ENCODE measurements at regions not wholly inside any gene's neighbourhood (a gene's known extent, or its start where the extent isn't known, plus 50 kb on each side); places are given as distances from the start of the nearest gene placed in this dataset.

GRCh38 chr6:16044211-16044643, 84.7 kb upstream of the MYLIP start:
- H3K27me3 ChIP-seq (ENCODE audit: insufficient read depth, low read length): no peaks in the 10 kb centered on the region
- Mint-ChIP-seq H3K27ac (no peak overlapping the region), H3K4me1 (peaks cover 0 to 8% of the 10 kb centered on the region in 2 experiments; a peak in 1 of 4 replicates), H3K27me3 (ENCODE audit: low read depth) (no peaks in the 10 kb centered on the region), H3K36me3 (ENCODE audit: insufficient read depth in 1 of 3, low read depth in 3 of 3) (peaks cover 11 to 31% (median 19%) of the 10 kb centered on the region in 3 experiments), H3K4me3 (no peak overlapping the region), H3K9me3 (peaks cover 21 to 27% of the 10 kb centered on the region in 2 experiments)
- no peak overlapping the region for H2AK5ac ChIP-seq (ENCODE audit: insufficient read length, low read length)
- DNase-seq: no peak
- no peak overlapping the region for H3K14ac ChIP-seq (ENCODE audit: insufficient read depth, low read length)
- no peak overlapping the region for H4K91ac ChIP-seq (ENCODE audit: insufficient read length, low read depth, low read length)
- H4K5ac ChIP-seq (ENCODE audit: insufficient read length, low read depth, low read length): no peak overlapping the region
- no peaks in the 10 kb centered on the region for H3K79me1 ChIP-seq (ENCODE audit: insufficient read depth, low read depth, low read length, poor library complexity, severe bottlenecking)
- no CpG with 5 or more reads among the region's 2 CpGs for WGBS (ENCODE audit: extremely low coverage, insufficient read length, low lambda C conversion rate)
- no peak overlapping the region for H4K8ac ChIP-seq (replicated peaks; ENCODE audit: insufficient read length, low read depth, low read length)
- no peak overlapping the region for H3K4ac ChIP-seq (ENCODE audit: low read depth, low read length)
- no peak overlapping the region for H3K56ac ChIP-seq (ENCODE audit: insufficient read length, low read depth, low read length)
- no peak overlapping the region for H3K23ac ChIP-seq (ENCODE audit: insufficient read length, low read depth, low read length)
- H3K23me2 ChIP-seq (ENCODE audit: insufficient read length, low read depth, low read length, poor library complexity, severe bottlenecking): no peaks in the 10 kb centered on the region
- no peak overlapping the region for H2BK15ac ChIP-seq (ENCODE audit: low read depth, low read length)
- H3K4me1 ChIP-seq (ENCODE audit: insufficient read depth, low read length): no peaks in the 10 kb centered on the region
- no peak overlapping the region for H2AFZ ChIP-seq (ENCODE audit: low read length)
- no peaks in the 10 kb centered on the region for H4K20me1 ChIP-seq (ENCODE audit: control insufficient read depth, insufficient read depth, insufficient read length)
- H3K4me2 ChIP-seq (ENCODE audit: insufficient read depth, insufficient read length, low read length): no peak overlapping the region
- H3K9ac ChIP-seq (ENCODE audit: extremely low read depth, insufficient read length, low read length): no peak overlapping the region
- H3K79me2 ChIP-seq (ENCODE audit: insufficient read depth, low read length): no peaks in the 10 kb centered on the region
- peaks cover 6% of the 10 kb centered on the region for H3K9me3 ChIP-seq (ENCODE audit: control insufficient read depth, low read depth, low read length)
- no peak for TF ChIP-seq CTCF (conservative IDR thresholded peaks at IDR 0.05)
- no peak overlapping the region for H3T11ph ChIP-seq (ENCODE audit: low read length)
- no peak overlapping the region for H2BK5ac ChIP-seq (ENCODE audit: insufficient read length, low read length)
- no peak overlapping the region for H3K18ac ChIP-seq (ENCODE audit: insufficient read length, low read depth, low read length)
- H2BK120ac ChIP-seq (ENCODE audit: low read depth, low read length, poor library complexity, severe bottlenecking): no peak overlapping the region
- H3K27ac ChIP-seq (ENCODE audit: insufficient read length, low read depth, low read length): no peak overlapping the region
- no peak overlapping the region for H2BK20ac ChIP-seq (ENCODE audit: low read depth, low read length, poor library complexity, severe bottlenecking)
- no peak overlapping the region for H2BK12ac ChIP-seq (ENCODE audit: insufficient read length, low read depth, low read length)
